ENCODE measurements at regions not wholly inside any gene's neighbourhood (a gene's known extent, or its start where the extent isn't known, plus 50 kb on each side); places are given as distances from the start of the nearest gene placed in this dataset.

DNA sequence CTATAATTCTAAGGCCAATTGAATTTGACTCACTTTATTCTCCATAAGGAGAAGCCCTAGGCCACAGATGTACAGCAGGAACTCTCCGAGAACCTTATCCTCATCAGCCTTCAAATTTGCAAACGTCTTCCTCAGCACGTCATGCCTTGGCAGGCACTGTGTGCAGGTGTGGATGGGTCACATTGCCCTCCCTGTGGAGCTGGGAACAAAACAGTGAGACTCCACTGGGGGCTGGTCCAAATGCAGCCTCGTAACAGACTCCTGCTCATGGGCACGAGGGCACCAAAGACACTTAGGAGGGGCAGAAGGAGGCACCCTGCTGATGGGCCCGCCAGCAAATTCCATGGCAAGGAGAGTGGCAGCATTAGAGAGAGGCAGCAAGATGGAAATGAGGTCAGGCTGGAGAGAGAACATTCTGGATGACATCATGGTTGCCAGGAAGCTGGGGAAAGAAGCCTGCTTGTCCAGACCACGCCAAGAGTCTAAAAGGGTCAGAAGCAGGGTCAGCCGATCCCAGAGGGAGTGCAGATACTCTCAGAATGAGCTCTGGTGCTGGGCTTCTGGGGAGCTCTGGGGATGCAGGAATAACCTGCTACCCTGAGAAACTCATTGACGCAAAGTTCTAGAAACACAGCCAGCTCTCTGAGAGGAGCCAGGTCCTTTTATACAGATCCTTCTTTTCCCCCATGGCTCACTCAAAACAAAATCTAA is 242.2 kb downstream of the B3GLCT start:
- no peak for DNase-seq (ENCODE audit: low spot score)

DNA sequence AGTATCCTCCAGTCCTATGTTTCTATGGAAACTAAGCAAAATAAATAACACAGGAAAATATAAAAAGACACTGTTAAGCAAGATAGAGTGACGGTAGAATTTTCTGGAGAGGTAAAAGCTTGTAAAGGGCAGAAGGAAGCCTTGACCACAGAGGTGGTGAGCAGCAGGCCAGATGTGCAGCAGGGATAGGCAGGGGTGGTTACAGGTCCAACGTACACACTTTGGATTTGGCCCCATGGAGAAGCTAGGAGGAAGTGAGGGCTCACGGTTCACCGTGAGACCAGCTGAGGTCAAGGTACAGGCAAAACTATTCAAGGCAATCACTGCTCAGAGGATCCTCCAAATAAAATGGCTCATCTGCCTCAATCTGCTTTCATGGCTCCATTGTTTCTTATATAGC is 242.8 kb downstream of the B3GLCT start:
- no peak for DNase-seq (ENCODE audit: low spot score)

DNA sequence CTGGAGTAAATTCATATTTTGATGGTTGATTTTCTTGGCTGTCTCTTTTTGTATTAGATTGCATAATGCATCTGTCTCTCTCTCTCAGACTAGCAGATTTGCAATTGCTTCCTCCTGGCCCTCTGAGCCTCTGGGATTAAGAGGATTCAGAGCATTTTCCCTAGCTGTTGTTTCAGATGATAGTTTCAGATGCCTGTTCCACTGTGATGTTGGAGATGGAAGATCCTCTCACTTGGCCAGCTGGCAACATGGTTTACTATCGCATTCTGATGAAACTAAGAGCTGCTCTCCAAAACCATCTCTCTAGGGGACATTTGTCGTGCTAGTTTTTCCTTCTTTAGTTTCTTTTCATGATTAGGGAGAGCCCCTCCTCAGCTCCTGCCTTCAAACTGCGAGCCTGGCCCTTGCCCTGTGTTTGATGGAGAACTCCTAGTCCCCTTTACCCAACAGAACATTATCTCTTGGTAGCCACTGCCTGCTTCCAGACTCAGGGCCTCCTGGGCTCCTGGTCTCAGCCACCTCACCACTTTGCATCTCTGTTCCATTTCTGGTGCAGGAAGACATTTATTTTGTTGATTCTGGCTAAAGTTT is 244.6 kb downstream of the B3GLCT start:
- DNase-seq (ENCODE audit: low spot score): no peak

DNA sequence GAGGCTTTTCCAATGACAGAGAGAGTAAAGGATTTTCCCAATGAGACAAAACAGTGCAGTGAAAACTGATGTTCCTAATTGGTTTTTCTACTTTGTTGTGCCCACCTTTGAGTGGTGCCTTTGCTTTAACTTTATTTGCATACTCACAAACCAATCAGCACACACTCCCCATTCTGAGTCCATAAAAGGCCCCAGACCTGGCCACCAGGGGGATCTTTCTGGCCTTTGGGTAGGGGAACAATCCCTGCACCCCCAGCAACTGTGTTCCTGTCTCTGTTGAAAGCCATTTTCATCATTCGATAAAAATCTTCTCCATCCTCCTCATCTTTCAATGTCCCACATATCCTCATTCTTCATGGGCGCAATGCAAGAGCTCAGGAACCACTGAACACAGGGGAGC is 252.8 kb downstream of the B3GLCT start:
- DNase-seq (ENCODE audit: low spot score): no peak

DNA sequence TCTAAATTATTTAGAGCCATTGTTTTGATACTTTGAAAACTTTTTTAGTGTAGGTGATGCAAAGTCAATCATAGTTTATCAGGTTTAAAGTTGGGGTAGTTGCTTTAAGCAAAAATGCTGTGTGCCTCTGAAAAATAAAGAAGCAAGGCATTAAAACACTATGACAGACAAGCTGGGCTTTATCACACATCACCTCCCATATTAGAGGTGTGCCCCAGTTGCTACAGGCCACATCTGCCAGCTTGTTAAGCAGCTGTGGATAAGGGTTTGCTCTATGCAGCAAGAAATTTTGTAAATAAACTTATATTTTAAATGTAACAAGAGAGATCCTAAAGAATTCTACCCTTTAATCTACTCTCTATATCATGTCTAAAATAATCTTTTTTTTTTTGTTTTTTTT is 255.8 kb downstream of the B3GLCT start:
- no peak for DNase-seq (ENCODE audit: low spot score)

DNA sequence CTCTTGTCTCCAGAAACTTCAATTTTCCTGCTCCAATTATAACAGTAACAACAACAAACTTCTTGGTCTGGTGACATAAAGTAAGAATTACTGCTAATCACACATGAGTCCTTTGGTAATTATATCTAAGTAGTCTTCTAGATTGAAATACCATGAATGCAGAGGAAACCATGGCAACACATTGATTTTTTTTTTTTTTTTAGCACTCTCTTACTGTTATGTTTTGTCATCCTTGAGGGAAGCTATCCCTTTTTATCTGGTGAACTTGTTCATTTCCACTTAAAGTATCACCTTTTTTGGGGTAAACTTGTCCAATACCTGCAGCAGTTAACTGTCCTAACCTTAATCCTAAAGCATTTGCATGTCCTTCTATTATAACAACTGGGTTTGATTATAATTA is 256.3 kb downstream of the B3GLCT start:
- no peak for DNase-seq (ENCODE audit: low spot score)

DNA sequence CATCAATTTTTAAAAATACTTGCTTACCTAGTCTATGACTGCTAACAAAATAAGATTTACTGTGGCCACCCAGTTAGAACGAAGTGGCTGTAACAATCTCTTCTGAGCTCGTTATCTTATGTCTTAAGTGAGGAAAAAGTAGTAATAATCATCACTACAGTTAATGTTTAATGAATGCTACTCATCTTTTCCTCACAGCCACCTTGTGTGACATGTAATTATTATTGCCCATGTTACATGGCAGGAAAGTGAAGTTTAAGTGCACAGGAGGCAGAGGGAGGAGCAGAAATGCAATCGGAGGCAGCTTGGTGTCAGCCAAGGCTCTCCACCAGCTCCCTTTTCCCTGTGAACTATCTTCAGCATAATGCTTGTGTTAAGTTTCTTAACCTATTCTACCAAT is 260.3 kb downstream of the B3GLCT start:
- no peak for DNase-seq (ENCODE audit: low spot score)

DNA sequence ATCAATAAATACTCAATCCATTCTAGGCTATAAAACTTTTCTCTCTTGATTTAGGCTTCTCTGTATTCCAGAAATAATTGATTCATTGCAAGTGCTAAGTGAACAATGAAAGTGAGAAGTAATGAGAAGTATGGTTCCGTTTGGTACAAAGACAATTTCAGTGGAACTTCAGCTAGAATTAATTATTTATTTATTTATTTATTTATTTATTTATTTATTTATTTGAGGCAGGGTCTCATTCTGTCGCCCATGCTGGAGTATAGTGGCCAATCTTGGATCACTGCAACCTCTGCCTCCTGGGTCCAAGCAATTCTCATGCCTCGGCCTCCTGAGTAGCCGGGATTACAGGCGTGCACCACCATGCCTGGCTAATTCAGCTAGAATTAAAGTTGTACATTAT is 262.1 kb downstream of the B3GLCT start:
- DNase-seq (ENCODE audit: low spot score): no peak

DNA sequence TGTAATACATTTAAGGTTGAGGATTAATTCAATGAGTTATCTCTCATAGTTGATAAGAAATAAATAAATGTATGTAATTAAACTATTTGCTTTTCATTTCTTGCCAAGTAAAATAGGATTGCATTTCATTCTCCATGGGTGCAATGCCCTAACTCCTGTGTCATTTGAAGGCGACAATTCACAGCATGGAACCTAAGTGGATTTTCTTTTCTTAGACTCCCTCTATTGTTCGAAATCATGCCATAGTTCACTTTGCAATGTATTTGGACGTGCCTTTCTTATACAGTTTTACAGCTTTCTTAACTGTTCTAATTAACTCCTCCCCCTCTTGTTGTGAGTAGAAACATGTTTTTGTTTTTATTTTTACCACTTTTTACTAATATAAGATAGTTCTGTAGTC is 263.0 kb downstream of the B3GLCT start:
- no peak for DNase-seq (ENCODE audit: low spot score)

DNA sequence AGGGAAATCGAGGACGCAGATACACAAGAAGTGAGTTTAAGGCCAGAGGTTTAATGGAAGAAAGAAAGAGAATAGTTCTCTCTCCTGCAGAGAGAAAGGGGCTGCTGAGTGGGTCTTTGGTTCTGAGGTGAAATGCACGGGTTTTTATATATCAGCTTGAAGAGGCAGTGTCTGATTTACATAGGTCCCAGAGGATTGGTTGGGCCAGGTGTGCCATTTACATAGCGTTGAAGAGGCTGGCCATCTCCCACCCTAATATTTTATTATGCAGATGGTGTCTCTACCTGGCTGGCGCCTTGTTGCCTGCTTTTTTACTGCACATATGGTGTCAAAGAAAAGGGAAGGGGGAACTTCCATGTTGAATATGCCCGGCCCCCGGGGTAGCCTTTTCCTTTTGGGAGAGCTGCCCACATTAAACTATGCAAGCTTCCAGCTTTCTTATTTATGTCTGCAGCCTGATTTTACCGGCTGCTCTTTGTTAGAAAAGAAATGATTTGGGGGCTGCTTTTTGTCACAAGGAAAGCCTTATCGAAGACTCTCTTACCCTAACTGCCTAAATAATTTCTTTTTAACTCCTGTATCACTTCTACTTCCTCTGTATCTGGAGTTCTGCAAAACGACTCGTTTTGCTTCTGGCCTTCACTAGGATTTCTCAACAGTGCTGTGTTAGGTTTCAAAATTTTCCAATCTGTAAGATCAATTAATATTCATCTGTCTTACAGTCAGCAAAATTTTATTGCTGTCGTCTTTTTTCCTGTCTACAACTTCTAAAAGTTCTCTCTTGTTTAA is 268.5 kb downstream of the B3GLCT start:
- no peak for DNase-seq (ENCODE audit: low spot score)

DNA sequence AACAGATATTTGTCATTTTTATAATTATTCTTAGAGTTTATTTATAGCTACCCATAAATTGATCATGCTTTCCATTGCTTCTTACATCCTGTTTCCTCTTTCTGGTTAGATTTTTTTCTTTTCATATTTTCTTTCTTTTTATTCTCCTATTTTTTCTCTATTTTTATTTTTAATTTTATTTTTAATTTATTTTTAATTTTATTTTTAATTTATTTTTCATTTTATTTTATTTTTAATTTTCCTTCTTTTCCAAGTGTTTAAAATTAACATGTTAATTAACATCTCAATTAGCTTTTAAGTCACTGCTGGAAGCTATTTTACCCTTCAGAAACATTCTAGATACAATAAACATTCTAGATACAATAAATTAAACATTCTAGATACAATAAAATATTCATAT is 269.6 kb downstream of the B3GLCT start:
- DNase-seq (ENCODE audit: low spot score): no peak

DNA sequence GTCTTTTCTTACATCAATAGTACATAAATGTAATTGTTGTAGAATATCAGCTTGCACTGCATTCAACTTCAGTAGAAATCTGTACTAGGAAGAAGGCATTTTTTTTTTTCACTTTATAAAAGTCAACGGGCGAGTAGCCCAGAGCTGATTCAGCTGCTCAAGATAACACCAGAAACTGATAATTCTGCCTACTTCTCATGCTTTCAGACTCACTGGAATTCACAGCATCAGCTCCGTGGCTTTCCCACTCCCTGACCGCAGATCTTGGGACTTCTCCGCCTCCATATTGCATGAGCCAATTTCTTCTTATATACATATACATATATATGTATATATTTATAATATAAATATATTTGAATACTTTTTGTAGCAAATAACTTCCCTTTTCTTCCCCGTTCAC is 263.1 kb upstream of the RXFP2 start:
- DNase-seq (ENCODE audit: low spot score): no peak

DNA sequence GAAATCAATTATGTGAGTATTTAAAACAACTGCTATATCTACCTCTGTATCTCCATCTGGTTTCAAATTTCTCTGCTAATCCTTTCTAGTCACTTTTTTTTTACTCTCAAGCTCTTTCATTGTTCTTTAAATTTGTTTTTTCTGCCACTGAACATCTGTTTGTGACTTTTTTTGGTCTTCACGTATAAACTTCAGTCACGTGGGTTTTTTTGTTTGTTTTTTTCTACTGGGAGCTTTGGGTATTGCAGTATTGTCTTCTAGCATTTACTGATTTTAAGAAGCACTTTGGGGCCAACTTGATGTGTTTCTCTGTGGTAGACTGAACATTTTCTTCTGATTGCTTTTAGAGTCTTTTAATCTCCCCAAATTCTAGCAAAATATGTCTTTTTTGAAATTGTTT is 262.6 kb upstream of the RXFP2 start:
- DNase-seq (ENCODE audit: low spot score): no peak

DNA sequence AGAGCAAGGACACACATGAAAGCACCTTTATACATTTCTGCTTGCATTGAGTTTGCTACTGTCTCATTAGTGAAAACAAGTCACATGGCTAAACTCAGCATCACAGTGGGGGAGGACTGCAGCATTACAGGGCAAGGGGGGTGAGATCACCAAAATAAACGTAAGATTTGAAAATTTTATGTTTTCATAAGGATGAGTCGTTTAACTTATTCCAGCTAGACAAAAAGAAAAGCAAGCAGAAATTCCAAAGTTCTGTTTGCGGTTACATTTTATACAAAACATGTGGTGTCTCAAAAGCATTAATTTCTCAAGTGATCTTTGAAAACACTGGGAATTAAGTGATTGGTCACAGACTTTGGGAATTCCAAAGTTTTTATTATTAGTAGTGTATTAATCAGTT is 261.4 kb upstream of the RXFP2 start:
- no peak for DNase-seq (ENCODE audit: low spot score)

DNA sequence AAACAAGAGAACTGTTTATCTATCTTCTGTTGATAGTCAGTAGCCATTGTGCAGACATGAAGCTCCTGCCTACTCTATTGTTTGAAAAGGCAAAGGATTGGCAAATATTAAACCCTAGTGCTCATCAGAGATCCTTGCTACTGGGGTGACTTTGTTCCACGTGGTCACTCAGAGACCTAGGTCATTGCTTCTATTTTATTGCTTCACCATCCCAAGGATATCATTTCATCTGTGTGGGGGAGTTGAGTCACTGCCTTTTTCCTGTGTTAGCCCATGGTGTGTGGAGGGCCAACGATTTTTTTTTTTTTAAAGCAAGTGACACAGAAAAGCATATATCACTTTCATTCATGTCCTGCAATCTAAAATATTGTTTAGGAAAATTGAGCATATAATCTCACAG is 254.1 kb upstream of the RXFP2 start:
- no peak for DNase-seq (ENCODE audit: low spot score)

DNA sequence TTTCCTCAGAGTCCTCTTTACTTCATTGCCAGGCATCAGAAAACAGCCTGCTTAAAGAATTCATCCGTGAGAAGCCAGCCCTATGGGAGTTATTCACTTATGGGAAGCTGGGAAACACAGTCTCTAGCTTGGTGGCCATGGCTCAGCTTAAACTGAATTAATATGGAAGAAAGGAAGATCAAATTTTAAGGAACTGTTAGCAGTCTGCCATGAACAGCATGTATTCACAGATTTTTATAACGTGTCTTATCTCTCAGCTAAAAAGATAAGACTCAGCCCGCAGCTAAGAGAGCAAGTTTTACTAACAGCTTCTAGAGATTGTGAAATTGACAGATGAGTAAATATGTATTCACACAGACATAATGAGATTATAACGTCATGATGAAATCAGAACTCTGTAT is 253.7 kb upstream of the RXFP2 start:
- DNase-seq (ENCODE audit: low spot score): no peak

DNA sequence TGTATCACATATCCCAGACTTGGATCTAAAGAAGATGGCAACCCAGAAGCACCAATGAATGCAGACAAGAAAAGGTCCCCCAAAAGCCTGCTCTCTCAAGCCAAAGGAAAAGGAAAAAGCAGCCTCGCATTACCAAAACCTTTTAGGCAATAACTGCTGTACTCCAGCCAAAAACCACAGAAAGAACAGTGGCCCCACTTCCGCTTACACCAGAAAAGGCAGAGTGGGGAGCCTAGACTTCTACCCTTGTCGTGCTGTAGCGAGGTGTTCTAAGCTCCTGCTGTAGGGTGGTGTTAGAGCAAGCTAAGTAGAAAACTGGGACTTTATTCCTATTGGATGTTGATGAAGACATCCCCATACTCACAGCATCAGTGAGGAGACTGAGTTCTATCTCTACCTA is 244.0 kb upstream of the RXFP2 start:
- no peak for DNase-seq (ENCODE audit: low spot score)

DNA sequence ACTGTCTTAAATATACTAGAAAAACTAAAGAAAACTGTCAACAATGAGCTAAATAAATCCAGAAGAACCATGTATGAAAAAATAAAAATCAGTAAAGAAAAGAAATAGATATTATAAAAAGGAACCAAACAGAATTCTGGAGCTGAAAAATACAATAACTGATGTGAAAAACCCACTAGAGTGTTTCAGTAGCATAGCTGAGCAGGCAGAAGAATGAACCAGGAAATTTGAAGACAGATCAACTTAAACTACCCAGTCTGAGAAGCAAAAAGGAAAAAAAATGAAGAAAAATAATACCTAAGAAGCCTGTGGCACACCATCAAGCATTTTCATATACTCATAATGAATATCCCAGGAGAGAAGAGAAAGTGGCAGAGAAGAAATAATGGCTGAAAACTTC is 240.1 kb upstream of the RXFP2 start:
- no peak for DNase-seq (ENCODE audit: low spot score)

DNA sequence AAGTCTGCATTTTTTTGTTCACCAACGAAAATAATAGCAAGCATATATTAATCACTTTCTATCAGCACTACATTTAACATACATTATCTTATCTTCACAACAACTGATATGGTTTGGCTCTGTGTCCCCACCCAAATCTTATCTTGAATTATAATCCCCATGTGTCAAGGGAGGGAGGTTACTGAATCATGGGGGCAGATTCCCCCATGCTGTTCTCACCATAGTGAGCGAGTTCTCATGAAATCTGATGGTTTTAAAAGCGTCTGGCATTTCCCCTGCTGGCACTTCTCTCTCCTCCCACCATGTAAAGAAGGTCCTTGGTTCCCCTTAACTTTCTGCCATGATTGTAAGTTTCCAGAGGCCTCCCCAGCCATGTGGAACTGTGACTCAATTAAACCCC is 235.7 kb upstream of the RXFP2 start:
- no peak for DNase-seq (ENCODE audit: low spot score)

DNA sequence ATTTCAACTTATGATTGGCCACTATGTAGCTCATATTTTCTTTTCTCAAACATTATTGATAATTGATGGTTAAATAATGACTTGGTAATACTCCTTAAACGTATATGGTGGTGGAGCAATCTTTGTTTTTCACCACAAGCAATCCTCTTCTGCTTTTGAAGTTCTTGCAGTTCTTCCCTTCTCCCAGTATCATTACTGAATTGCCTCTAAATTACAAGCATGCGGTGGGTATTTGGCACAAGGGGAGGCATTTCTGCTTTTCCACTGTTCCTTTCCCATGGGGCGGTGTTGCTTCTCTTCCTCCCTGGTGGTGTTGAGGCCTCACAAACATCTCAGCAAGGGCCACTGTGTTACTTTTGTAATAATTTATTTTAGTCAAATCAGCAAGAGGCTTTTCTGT is 234.4 kb upstream of the RXFP2 start:
- no peak for DNase-seq (ENCODE audit: low spot score)

DNA sequence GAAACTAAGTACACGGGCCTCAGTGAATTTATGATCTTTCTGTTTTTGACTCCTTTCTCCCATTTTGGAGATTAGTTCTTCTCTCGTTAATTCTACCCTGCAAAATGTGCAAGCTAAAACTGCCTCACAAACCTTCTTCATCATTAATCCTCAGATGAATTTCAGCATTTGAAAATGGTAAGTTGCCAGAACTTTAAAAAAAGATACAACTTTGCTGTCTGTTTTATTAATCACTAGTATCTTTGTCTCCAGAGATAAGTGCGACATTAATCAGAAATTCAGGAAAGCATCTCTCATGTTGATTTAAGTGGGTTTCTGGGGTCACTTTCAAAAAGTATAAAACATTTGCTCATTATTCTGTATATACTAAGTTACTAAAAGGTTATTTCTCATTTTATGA is 227.0 kb upstream of the RXFP2 start:
- DNase-seq (ENCODE audit: low spot score): no peak

DNA sequence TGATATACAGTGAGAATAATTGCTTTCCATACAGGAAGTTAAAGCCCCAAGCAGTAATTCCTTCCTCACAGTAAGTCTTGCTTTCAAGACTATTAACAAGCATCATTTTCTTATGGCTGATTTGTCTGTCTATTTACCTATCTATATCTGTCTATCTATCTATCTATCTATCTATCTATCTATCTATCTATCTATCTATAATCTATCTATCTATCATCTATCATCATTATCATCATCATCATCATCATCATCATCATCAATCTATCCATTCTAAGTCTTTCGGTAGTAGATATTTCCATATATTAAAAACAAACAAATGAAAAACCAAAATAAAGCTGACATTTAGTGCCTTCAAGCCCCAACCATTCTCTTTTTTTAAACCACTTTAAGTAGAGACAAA is 224.4 kb upstream of the RXFP2 start:
- no peak for DNase-seq (ENCODE audit: low spot score)

DNA sequence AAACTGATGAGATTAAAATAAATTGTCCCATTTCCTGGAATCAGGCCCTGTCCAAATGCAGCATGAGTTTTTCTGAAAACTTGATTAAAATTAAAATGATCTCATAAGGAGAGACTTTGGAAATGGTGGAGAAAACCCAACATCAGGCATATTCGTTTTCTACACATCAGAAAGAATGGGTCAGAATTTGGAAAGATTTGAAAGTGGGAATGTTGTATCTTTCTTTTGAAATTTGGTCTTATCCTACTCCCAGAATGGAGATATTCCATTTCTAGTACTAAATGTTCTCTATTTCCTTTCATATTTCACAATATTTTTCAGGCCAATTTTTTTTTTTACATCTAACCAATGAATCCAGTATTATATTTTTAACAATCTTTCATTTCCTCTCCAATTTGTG is 223.9 kb upstream of the RXFP2 start:
- no peak for DNase-seq (ENCODE audit: low spot score)

DNA sequence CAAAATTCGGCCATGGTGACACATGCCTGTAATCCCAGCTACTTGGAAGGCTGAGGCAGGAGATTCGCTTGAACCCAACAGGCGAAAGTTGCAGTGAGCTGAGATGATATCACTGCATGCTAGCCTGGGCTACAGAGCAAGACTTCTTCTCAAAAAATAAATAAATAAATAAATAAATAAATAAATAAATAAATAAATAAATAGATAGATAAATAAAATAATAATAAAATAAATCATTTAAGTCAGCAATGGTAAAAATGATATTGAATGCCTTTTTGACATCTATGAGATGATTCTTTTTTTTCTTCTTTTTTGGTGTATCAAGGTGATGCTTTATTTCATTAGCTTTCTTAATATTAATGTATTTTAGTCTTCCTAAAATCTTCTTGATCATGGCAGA is 221.7 kb upstream of the RXFP2 start:
- DNase-seq (ENCODE audit: low spot score): no peak

All from iPS-NIHi11 (cell line).